Naive thymus-derived CD4-positive, alpha-beta T cell (primary cell): ENCODE measurements at regions not wholly inside any gene's neighbourhood (a gene's known extent, or its start where the extent isn't known, plus 50 kb on each side); places are given as distances from the start of the nearest gene placed in this dataset.

Experiments used
- ATAC-seq: fragments of 150-1000 bp; cut with Tn5 transposase; 2 replicates; pipeline ENCODE4 v1.10.0; 2021; ENCODE audit warnings: mild to moderate bottlenecking, moderate library complexity
- CTCF ChIA-PET: fragments of 350-600 bp; sonication (Branson Sonifier 250); formaldehyde crosslinking; loops from one replicate; lab custom pipeline; 2021; ENCODE audit warnings: antibody characterized with exemption; lab: Charles Lee
- POLR2A ChIA-PET: fragments of 350-600 bp; sonication (Branson Sonifier 250); formaldehyde crosslinking; loops from one replicate; lab custom pipeline; 2021; ENCODE audit warnings: antibody characterized with exemption, inconsistent platforms; lab: Charles Lee
- DNase-seq, 9 donors: peaks; one replicate each; pipeline versions ENCODE4 v3.0.0 to v3.0.0-alpha.2; 2020 to 2022; ENCODE audit warnings: mixed read lengths in 1 of 9
- H3K27ac ChIP-seq: one replicate; pipeline ENCODE4 v1.7.0; 2013; ENCODE audit warnings: mild to moderate bottlenecking, low read depth, low read length, moderate library complexity
- H3K27me3 ChIP-seq, 2 donors: one replicate each; pipeline ENCODE4 v1.7.0; 2013; ENCODE audit warnings: low read length in 2 of 2, mild to moderate bottlenecking in 2 of 2, moderate library complexity in 2 of 2; ENCODE audit not compliant: control insufficient read depth in 2 of 2, insufficient read depth in 2 of 2
- H3K36me3 ChIP-seq, 3 experiments: 1 replicate in 2 of 3; 2 replicates in 1 of 3; pipeline ENCODE4 v1.7.0; 2013; ENCODE audit warnings: low read length in 3 of 3, mild to moderate bottlenecking in 3 of 3, moderate library complexity in 1 of 3; ENCODE audit not compliant: insufficient read depth in 3 of 3, control insufficient read depth in 2 of 3
- H3K4me1 ChIP-seq, 2 donors: one replicate each; pipeline ENCODE4 v1.7.0; 2013; ENCODE audit warnings: low read length in 2 of 2, mild to moderate bottlenecking in 2 of 2, moderate library complexity in 1 of 2; ENCODE audit not compliant: control insufficient read depth in 2 of 2, insufficient read depth in 2 of 2
- H3K4me3 ChIP-seq: 2 replicates; pipeline ENCODE4 v1.7.0; 2013; ENCODE audit warnings: mild to moderate bottlenecking, low read length
- H3K9me3 ChIP-seq, 3 experiments: 1 replicate in 2 of 3; 2 replicates in 1 of 3; pipeline ENCODE4 v1.7.0; 2013; ENCODE audit warnings: low read length in 3 of 3; ENCODE audit not compliant: control insufficient read depth in 2 of 3
- H3K27ac Mint-ChIP-seq, 9 donors: one replicate each; pipeline ENCODE4 v1.8.0; 2020 to 2022; ENCODE audit warnings: mixed read lengths in 9 of 9, mild to moderate bottlenecking in 8 of 9, moderate library complexity in 5 of 9, inconsistent platforms in 2 of 9
- H3K27me3 Mint-ChIP-seq, 5 donors: one replicate each; pipeline ENCODE4 v1.8.0; 2021 to 2022; ENCODE audit warnings: mixed read lengths in 5 of 5, mild to moderate bottlenecking in 1 of 5
- H3K36me3 Mint-ChIP-seq, 5 donors: one replicate each; pipeline ENCODE4 v1.8.0; 2020 to 2022; ENCODE audit warnings: mixed read lengths in 5 of 5, mild to moderate bottlenecking in 3 of 5, inconsistent platforms in 1 of 5
- H3K4me1 Mint-ChIP-seq, 7 donors: one replicate each; pipeline ENCODE4 v1.8.0; 2020 to 2022; ENCODE audit warnings: mixed read lengths in 7 of 7, mild to moderate bottlenecking in 3 of 7, inconsistent platforms in 1 of 7
- H3K4me3 Mint-ChIP-seq, 10 donors: one replicate each; pipeline ENCODE4 v1.8.0; 2020 to 2022; ENCODE audit warnings: mild to moderate bottlenecking in 10 of 10, mixed read lengths in 10 of 10, moderate library complexity in 6 of 10, inconsistent platforms in 2 of 10
- H3K9me3 Mint-ChIP-seq, 11 donors: one replicate each; pipeline ENCODE4 v1.8.0; 2020 to 2022; ENCODE audit warnings: mixed read lengths in 11 of 11, mild to moderate bottlenecking in 4 of 11, inconsistent platforms in 1 of 11, moderate library complexity in 1 of 11
- intact Hi-C, 2 donors: fragments of 100-400 bp; cut with micrococcal nuclease; formaldehyde crosslinking; loops; one replicate each; pipeline ENCODE4 v1.15.1; 2023

DNA sequence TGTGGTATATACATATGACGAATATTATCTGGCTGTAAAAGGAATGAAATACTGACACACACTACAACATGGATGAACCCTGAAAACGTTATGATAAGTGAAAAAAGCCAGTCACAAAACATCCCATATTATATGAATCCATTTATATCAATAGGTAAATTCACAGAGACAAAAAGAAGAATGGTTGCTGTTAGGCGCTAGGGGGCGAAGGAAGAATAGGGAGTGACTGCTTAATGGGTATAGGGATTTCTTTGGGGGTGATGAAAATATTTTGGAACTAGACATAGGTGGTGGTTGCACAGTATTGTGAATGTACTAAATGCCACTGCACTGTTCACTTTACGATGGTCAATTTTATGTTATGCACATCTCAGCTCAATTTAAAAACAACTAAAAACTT lies 96.4 kb upstream of the EGFL6 start:
- Histone ChIP-seq H3K27ac (no peak overlapping the region), H3K4me1 (peaks cover 4 to 7% of the 10 kb centered on the region in 2 donors), H3K36me3 (no peaks in the 10 kb centered on the region), H3K9me3 (no peaks in the 10 kb centered on the region), H3K4me3 (peak overlapping the region; percentile 44), H3K27me3 (no peaks in the 10 kb centered on the region)
- CTCF ChIA-PET: no interaction called here
- DNase-seq (no peak), ATAC-seq (no peak)
- Mint-ChIP-seq H3K27ac (peak overlapping the region in 8 of 9 donors; percentile 89 to 99 (median 96)), H3K4me1 (peaks cover 10 to 35% (median 25%) of the 10 kb centered on the region in 7 donors), H3K9me3 (peaks cover 0 to 5% (median 0%) of the 10 kb centered on the region in 11 donors), H3K27me3 (no peaks in the 10 kb centered on the region), H3K36me3 (peaks cover 0 to 14% (median 0%) of the 10 kb centered on the region in 5 donors), H3K4me3 (peak overlapping the region in 7 of 10 donors; percentile 12 to 87 (median 77))
- POLR2A ChIA-PET: interaction anchor here (1.0 to 3.6 kb wide), 4 partner anchors 387 to 523 kb away, joined by 4 to 9 read pairs (median 4); no protein-coding TSS in a partner anchor
- intact Hi-C loops: loop anchor here in 1 of 2 donors (5.0 kb wide), 1 partner anchor 381 kb away; no protein-coding TSS in a partner anchor

DNA sequence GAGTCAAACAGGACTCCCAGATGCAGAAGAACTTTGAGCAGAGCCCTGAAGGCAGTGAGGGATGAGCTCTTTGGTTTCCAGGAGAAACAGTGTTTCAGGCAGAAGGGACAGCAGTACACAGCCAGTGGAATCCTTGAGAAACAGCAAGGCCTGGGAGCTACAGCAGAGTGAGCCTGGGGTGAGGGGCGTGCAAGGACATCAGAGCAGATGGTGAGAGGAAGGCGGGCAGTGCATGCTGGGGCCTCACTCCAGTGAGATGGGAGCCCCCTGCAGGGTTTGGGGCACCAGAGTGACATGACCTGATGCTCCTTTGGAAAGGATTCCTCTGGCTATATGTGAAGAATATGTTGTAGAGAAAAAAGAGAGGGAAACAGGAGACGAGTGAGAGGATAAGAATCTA lies 98.1 kb upstream of the EGFL6 start:
- Histone ChIP-seq H3K4me3 (no peak overlapping the region), H3K9me3 (no peaks in the 10 kb centered on the region), H3K27ac (no peak overlapping the region), H3K36me3 (no peaks in the 10 kb centered on the region), H3K27me3 (no peaks in the 10 kb centered on the region), H3K4me1 (peaks cover 4 to 7% of the 10 kb centered on the region in 2 donors)
- H3K36me3 Mint-ChIP-seq: peaks cover 0 to 14% (median 0%) of the 10 kb centered on the region in 5 donors
- intact Hi-C loops: loop anchor here in 1 of 2 donors (5.0 kb wide), 1 partner anchor 379 kb away; no protein-coding TSS in a partner anchor
- CTCF ChIA-PET: no interaction called here
- peaks cover 10 to 35% (median 25%) of the 10 kb centered on the region in 7 donors for H3K4me1 Mint-ChIP-seq
- H3K27me3 Mint-ChIP-seq: no peaks in the 10 kb centered on the region
- peaks cover 0 to 5% (median 0%) of the 10 kb centered on the region in 11 donors for H3K9me3 Mint-ChIP-seq
- ATAC-seq: no peak
- H3K27ac Mint-ChIP-seq: no peak overlapping the region
- H3K4me3 Mint-ChIP-seq: peak overlapping the region in 1 of 10 donors; percentile 18
- DNase-seq: no peak
- POLR2A ChIA-PET: no interaction called here

DNA sequence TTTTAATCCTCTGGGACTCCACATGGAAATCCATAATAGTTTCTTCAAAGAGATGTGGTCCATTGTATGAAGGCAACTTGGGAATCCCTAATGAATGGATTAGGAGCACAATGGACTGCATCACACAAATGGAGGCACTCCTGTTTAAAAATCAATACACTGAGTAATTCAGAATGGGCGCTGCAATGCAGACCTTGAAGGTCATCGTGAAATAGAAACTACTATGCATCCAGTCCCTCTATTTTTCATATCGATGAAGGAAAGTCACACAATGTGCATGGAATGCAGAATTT lies 98.8 kb upstream of the EGFL6 start:
- POLR2A ChIA-PET: interaction anchor here (0.6 kb wide), 1 partner anchor 357 kb away, joined by 3 read pairs; no protein-coding TSS in a partner anchor

DNA sequence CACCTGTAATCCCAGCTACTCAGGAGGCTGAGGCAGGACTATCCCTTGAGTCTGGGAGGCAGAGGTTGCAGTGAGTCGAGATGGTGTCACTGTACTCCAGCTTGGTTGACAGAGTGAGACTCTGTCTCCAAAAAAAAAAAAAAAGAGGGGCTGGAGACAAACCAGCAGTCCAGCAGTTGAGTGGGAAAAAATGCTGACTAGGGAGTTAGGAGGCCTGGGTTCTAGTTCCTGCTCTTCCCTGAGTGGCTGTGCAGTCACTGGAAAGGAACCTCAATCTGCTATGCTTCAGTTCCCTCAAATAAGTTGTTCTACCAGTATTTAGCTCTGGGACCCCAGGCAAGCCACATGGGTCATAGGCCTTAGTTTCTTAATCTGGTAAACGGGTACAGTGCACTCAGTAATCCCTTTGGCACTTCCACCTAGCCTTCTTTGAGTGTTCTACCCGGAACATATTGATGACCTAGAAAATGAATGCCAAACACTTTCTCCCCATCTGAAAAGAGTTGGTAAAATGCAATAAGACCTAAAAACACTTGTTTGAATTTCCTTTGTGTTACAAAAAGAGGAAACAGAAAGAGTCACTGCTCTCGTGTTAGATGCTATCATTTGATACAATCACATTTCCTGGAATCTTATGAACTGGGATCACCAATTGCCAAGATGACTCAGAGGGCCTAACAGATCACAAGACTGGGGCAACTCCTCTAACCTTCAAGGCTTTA lies 99.3 kb upstream of the EGFL6 start:
- CTCF ChIA-PET: no interaction called here
- H3K4me1 Mint-ChIP-seq: peaks cover 10 to 35% (median 22%) of the 10 kb centered on the region in 7 donors
- H3K27ac Mint-ChIP-seq: peak overlapping the region in 1 of 9 donors; percentile 42
- POLR2A ChIA-PET: interaction anchor here (0.6 kb wide), 1 partner anchor 357 kb away, joined by 3 read pairs; no protein-coding TSS in a partner anchor
- H3K9me3 Mint-ChIP-seq: peaks cover 0 to 5% (median 0%) of the 10 kb centered on the region in 11 donors
- H3K27ac ChIP-seq: no peak overlapping the region
- no peak overlapping the region for H3K4me3 ChIP-seq
- DNase-seq (no peak), ATAC-seq (no peak)
- H3K36me3 Mint-ChIP-seq: peaks cover 0 to 14% (median 0%) of the 10 kb centered on the region in 5 donors
- peaks cover 4 to 7% of the 10 kb centered on the region in 2 donors for H3K4me1 ChIP-seq
- H3K36me3 ChIP-seq: no peaks in the 10 kb centered on the region
- H3K27me3 ChIP-seq: no peaks in the 10 kb centered on the region
- H3K4me3 Mint-ChIP-seq: peak overlapping the region in 1 of 10 donors; percentile 59
- H3K27me3 Mint-ChIP-seq: no peaks in the 10 kb centered on the region
- no peaks in the 10 kb centered on the region for H3K9me3 ChIP-seq
- intact Hi-C loops: loop anchor here in 1 of 2 donors (5.0 kb wide), 1 partner anchor 378 kb away; no protein-coding TSS in a partner anchor

More for the DNA sequence above, 98.8 kb upstream of the EGFL6 start:
- no peak overlapping the region for H3K27ac ChIP-seq
- H3K9me3 Mint-ChIP-seq: peaks cover 0 to 5% (median 0%) of the 10 kb centered on the region in 11 donors
- H3K4me1 ChIP-seq: peaks cover 4 to 7% of the 10 kb centered on the region in 2 donors
- intact Hi-C loops: loop anchor here in 1 of 2 donors (5.0 kb wide), 1 partner anchor 378 kb away; no protein-coding TSS in a partner anchor
- H3K9me3 ChIP-seq: no peaks in the 10 kb centered on the region
- H3K4me1 Mint-ChIP-seq: peaks cover 10 to 35% (median 25%) of the 10 kb centered on the region in 7 donors
- H3K27me3 Mint-ChIP-seq: no peaks in the 10 kb centered on the region
- H3K27me3 ChIP-seq: no peaks in the 10 kb centered on the region
- no peak overlapping the region for H3K4me3 ChIP-seq
- CTCF ChIA-PET: no interaction called here
- H3K36me3 ChIP-seq: no peaks in the 10 kb centered on the region
- H3K4me3 Mint-ChIP-seq: no peak overlapping the region
- DNase-seq (no peak), ATAC-seq (no peak)
- no peak overlapping the region for H3K27ac Mint-ChIP-seq
- peaks cover 0 to 14% (median 0%) of the 10 kb centered on the region in 5 donors for H3K36me3 Mint-ChIP-seq

DNA sequence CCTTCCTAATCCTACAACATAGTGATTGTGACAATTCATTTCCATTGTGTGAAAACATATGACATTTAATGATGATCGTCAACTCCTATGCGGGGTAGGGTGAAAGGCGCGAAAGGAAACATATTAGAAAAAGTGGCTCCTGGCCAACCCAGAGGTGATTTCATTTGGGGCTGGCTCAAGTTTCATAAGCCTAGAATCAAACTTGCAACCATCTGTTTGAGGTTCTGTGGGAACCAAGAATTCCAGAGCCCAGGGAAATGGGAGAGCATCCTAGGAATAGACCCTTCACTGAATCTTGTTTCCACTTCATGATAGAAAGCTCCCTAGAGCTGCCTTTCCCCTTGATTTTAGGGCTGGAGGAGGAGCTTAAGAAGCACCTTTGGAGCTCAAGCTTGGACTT lies 101.3 kb upstream of the EGFL6 start:
- POLR2A ChIA-PET: no interaction called here
- H3K4me1 Mint-ChIP-seq: peaks cover 4 to 21% (median 11%) of the 10 kb centered on the region in 7 donors
- H3K27me3 ChIP-seq: no peaks in the 10 kb centered on the region
- no peak overlapping the region for H3K27ac Mint-ChIP-seq
- H3K4me3 Mint-ChIP-seq: no peak overlapping the region
- H3K27me3 Mint-ChIP-seq: no peaks in the 10 kb centered on the region
- no peaks in the 10 kb centered on the region for H3K4me1 ChIP-seq
- H3K9me3 Mint-ChIP-seq: peaks cover 0 to 11% (median under 1%) of the 10 kb centered on the region in 11 donors
- CTCF ChIA-PET: no interaction called here
- H3K27ac ChIP-seq: no peak overlapping the region
- H3K9me3 ChIP-seq: no peaks in the 10 kb centered on the region
- intact Hi-C loops: no loop called here
- DNase-seq (no peak), ATAC-seq (no peak)
- no peak overlapping the region for H3K4me3 ChIP-seq
- H3K36me3 ChIP-seq: no peaks in the 10 kb centered on the region
- H3K36me3 Mint-ChIP-seq: peaks cover 0 to 11% (median 0%) of the 10 kb centered on the region in 5 donors

DNA sequence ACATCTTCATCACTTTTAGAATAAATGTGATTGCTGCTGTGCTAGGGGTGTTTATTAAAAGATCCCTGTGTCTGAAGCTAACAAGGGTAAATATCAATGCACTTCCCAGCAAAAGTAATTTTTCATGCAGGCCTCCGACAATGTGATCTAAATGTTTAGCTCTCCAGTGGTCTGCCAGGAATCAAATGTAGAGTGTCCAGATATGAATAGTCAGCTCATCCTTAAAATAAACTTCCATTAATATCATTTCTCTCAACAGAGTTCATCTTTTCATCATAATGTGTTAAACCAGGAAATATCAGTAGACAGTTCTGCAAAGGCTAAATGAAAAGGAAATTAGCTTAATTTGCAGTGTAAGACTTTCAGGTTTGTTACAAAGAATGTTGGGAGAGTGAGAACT lies 102.2 kb upstream of the EGFL6 start:
- DNase-seq (no peak), ATAC-seq (no peak)
- peaks cover 0 to 18% (median 7%) of the 10 kb centered on the region in 7 donors for H3K4me1 Mint-ChIP-seq
- Histone ChIP-seq H3K4me3 (no peak overlapping the region), H3K9me3 (peaks cover 0 to 5% (median 0%) of the 10 kb centered on the region in 3 experiments), H3K36me3 (no peaks in the 10 kb centered on the region), H3K27ac (no peak overlapping the region), H3K4me1 (no peaks in the 10 kb centered on the region), H3K27me3 (no peaks in the 10 kb centered on the region)
- no peaks in the 10 kb centered on the region for H3K27me3 Mint-ChIP-seq
- ChIA-PET CTCF (no interaction called here), POLR2A (no interaction called here)
- intact Hi-C loops: no loop called here
- H3K9me3 Mint-ChIP-seq: peaks cover 0 to 20% (median 5%) of the 10 kb centered on the region in 11 donors
- peaks cover 0 to 13% (median 0%) of the 10 kb centered on the region in 5 donors for H3K36me3 Mint-ChIP-seq
- no peak overlapping the region for H3K4me3 Mint-ChIP-seq
- no peak overlapping the region for H3K27ac Mint-ChIP-seq
